Cerebellar cortex (tissue), 1 donor: ENCODE measurements at regions not wholly inside any gene's neighbourhood (a gene's known extent, or its start where the extent isn't known, plus 50 kb on each side); places are given as distances from the start of the nearest gene placed in this dataset.
"Not testable (repeated sequence)": the region's sequence is repeated elsewhere in the genome, so short reads cannot be mapped to it uniquely, and the experiment has no call there.

Experiments
- DNase-seq: peaks from one replicate; pipeline ENCODE4 v3.0.0-alpha.2; 2015; ENCODE audit warnings: low spot score

DNA sequence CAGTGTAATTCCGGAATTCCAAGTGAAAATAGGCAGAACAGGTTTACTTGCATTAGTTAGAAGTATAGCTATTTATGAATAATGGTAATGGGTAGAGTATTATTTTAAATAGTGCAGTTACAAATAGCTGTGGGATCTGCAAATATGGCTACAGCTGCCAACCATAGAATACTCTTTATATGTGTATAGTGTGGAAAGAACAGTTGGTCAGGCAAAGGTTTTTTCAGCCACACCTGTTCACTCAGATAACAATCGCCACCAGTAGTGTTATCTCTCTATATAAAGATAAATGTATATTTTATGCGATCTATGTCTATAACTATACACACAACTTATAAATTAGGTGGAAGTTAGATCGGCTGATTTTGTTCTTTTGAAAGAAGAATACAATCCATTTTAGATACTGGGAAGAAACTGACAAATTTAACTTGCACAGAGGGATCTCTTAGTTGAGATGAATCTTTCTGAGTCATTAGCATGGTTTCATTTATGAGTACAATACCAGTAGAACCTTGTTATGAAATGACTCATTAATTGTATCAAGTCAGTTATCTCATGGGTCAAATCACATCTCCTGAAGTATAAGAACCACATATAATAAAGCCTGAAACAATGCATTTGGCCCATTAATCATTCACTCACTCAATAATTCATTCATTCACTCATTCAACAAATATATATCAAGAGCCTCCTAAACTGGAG, 100.9 kb upstream of the NR3C2 start:
- no peak for DNase-seq

DNA sequence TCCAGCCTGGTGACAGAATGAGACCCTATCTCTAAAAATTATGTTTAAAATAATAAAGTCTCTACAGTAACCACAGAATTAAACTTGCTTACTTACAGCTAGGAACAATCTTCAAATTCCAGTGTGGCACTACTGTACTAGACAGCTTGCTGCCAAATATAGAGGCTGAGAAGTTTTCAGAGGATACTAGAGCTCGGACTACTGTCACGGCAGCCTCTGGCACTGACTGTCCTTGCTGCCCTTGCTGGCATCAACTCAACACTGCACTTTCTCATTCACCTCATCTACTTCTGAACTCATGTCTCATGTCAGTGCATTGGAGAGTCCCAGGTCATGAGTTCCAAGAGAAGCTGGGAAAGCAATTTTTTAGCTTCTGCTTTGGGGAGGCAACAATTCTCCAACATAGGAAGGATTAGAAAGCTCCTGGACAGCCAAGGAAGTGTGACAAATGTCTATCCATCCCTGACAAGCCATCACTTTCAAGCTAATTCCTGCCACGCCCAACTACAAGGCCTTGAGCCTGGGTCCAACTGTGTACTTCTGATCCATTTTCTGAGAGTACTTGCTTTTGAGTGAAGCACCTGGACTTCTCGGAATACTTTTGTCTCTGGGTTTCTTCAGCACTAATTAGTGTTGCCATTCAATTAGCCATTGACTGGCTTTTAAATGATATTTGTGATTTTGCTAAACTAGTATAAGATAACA, 98.6 kb upstream of the NR3C2 start:
- DNase-seq = no peak

- no peak for DNase-seq
These were observed 97.2 kb upstream of the NR3C2 start for GRCh38 chr4:148539387-148539786.

DNA sequence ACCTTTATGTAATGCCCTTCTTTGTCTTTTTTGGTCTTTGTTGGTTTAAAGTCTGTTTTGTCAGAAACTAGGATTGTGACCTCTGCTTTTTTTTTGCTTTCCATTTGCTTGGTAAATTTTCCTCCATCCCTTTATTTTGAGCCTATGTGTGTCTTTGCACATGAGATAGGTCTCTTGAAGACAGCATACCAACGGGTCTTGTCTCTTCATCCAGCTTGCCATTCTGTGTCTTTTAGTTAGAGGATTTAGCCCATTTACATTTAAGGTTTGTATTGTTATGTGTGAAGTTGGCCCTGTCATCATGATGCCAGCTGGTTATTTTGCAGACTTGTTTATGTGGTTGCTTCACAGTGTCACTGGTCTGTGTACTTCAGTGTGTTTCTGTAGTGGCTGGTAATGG, 91.6 kb upstream of the NR3C2 start:
- not testable (repeated sequence) for DNase-seq

GRCh38 chr4:148530114-148530513, 87.9 kb upstream of the NR3C2 start:
- no peak for DNase-seq

- DNase-seq = no peak
These were observed 85.4 kb upstream of the NR3C2 start for GRCh38 chr4:148527571-148527970.

GRCh38 chr4:148522995-148523394, 80.8 kb upstream of the NR3C2 start:
- DNase-seq = no peak

DNA sequence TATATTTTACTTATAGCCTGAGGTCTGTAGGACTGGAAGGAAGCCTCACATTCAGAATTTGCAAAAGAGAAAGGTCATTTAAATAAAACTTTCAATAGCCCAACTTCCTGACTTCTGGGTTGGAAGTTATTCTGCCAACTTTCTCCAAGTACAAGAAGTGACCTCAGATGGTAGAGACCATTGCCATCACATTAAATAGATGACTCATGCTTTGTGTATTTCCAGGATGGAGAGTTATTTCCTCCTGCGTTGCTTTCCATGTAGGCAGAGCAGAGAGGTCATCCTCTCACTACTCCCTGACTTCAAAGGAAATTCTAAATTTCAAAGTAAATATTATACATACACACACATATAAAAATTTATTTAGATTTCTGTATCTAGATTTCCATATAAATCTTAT, 73.0 kb upstream of the NR3C2 start:
- no peak for DNase-seq

DNA sequence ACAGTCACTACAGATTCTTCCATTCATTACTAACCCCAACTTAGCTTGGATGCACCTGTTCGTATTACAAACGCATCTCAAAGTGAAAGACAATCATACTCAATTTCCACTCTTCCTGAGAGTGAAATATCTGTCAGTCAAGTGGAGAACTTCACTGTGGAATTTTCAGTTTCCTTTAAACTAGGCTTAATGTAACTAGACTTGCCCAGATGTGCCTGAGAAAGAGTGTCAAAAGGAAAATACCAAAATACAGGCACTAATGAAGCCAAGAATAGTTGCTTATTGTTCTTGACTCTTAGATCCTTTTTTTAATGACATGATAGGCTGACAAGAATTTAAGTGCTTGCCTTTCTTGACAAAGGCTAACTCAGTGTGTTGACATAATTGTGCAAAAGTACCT, 72.4 kb upstream of the NR3C2 start:
- no peak for DNase-seq

DNA sequence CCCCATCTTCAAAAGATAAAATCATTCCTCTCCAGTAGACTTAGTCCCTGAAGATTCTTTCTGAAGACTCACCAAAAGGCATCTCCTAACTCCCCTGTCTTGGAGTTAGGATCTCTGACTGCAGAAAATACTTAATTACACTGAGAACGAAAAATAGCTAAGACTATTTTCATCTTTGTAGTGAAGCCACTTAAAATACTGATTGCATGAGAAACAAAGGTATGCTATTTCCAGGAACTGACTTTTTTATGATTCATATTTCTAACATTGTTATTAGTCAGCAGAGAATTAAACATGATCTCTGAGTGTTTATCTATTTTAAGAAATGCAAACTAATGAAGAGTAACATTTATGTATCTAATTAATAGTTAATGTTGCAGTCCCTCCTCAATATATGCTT, 71.8 kb upstream of the NR3C2 start:
- DNase-seq = no peak

DNA sequence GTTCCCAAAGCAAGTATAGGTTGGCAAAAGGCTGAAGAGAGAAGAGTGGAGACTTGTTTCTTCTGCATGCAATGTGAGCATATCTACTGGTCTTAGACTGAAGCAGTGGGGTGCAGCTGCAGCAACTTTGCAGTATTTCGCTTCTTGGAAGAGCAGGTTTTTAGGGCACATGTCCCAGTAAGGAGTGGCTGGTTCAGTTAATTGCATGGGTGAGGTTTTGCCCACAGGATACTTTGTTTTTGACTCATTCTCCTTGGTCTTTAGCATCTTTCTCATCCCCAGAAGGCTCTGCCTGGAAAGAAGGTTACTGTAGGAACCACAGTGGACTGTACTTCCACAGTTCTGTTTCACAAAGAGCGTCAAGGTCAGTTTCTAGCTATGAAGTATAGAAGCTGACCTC, 68.0 kb upstream of the NR3C2 start:
- no peak for DNase-seq

DNA sequence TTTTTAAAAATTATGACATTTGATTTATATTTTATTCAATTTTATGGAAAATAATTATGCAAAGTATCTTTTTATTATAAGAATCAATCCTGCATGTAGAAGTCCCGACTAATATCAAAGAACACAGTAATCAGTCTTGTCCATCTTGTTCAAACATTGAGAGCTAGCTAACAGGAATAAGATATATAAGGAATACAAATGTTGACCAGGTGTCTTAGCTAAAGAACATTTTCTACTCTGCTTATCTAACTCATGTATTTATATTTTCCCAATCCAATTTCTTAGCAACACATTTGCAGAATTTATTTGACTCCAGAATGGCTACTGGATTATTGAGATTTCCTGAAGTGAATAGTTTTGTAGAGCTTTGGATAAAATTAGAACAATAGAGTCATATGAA, 61.5 kb upstream of the NR3C2 start:
- no peak for DNase-seq

- no peak for DNase-seq
These were observed 55.0 kb upstream of the NR3C2 start for GRCh38 chr4:148497258-148497657.

- DNase-seq = no peak
These were observed 53.2 kb upstream of the NR3C2 start for GRCh38 chr4:148495463-148495862.
